GM21576 (cell line): ENCODE measurements at regions not wholly inside any gene's neighbourhood (a gene's known extent, or its start where the extent isn't known, plus 50 kb on each side); places are given as distances from the start of the nearest gene placed in this dataset.
A peak's percentile ranks its signal among the peaks of the same experiment; 100 is the strongest.

Experiments
- ATAC-seq: cut with Tn5 transposase; IDR thresholded peaks from one replicate; pipeline ENCODE4 v1.9.1; 2021; ENCODE audit warnings: mild to moderate bottlenecking, moderate library complexity; ENCODE audit not compliant: unreplicated experiment

- ATAC-seq: no peak
Observed at GRCh38 chr6:109315341-109316110, 66.7 kb downstream of the CD164 start.

DNA sequence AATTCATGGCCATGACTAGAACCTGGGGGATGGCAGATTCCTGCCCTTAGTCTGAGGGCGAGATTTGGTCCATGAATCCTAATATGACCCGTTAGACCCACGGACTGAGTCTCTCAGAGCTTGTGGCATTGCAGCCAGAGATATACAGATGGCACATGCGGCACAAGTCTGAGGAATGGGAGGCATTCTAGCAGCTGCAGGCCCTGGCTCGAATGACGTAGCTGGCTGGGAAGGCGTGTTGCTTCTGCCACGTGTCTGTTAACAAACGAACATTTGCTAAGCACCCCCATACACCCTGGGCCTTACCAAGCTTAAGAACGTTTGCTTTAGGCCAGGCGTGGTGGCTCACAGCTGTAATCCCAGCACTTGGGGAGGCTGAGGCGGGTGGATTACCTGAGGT lies 68.0 kb downstream of the CD164 start:
- no peak for ATAC-seq

DNA sequence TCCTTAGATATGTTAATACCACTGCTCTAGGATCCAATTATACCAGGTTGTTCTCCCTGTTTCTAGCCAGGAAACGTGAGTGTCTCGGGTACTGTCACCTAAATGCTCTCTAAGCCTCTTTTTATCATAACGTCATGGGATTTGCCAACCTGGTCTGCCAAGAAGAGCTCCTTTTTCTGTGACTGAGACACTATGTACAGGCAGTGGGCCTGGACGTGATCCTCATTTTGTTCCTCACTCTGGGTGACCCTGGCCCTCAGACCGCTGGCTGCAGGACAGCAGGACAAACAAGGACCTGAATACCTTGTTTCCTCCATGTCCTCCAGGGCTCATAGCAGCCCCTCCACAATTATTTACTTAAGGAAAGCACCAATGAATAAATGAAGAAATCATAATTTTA lies 69.1 kb downstream of the CD164 start:
- ATAC-seq: no peak

DNA sequence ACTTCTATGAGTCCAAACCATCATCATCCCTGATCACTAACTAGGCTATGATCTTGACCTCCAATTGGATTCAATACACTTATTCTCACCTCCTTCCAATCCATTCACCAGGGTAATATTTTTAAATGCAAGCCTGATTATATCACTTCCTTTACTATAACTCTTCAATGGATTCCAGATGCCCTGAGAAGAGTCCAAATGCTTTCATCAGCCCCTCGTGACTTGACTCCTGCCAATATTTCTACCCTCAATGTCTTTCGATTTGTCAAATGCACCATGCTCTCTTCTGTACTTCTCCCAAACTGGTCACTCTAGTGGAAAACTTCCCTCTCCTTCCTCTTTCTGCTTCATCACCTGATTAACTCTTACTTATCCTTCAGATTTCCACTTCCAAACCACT lies 70.8 kb downstream of the CD164 start:
- ATAC-seq: no peak

GRCh38 chr6:109309917-109310316 lies 72.3 kb downstream of the CD164 start:
- ATAC-seq: no peak

GRCh38 chr6:109308018-109308492 lies 74.2 kb downstream of the CD164 start:
- no peak for ATAC-seq

- no peak for ATAC-seq
Observed at GRCh38 chr6:109306733-109307132, 75.5 kb downstream of the CD164 start.

GRCh38 chr6:109305028-109305427 lies 77.2 kb downstream of the CD164 start:
- no peak for ATAC-seq

DNA sequence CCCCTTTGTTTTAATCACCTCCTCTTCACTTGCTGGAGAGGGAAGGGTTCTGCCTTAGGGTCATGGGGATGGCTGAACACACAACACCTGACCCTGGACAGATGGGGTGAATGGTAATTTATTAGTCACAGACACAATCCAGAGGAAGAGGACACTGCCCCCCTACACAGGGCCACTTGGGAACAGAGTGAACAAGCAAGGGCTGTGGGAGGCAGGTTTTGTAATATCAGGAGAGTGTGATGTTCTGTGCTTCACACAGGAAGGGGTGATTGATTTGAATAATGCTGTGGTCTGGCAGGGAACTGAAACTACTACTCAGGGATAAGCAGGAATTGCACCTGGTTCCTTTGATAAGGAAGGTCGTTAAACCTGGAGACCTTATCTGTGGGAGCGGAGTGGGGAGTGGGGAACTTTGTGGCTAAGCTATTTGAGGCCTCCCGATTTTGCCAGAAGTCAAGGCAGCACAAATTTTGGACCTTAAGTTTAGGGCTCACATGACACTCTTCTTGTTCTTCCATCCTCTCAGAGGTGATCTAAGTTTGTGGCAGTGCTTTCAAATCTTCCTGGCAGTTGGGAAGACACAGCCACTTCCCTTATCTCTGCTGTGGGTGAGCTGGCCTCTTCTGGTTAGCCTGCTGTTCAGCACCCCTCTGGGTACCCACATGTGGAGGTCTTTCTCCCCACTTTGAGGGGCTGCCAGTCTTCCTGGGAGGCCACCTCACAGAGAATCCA lies 77.8 kb downstream of the CD164 start:
- peak; percentile 52 for ATAC-seq

DNA sequence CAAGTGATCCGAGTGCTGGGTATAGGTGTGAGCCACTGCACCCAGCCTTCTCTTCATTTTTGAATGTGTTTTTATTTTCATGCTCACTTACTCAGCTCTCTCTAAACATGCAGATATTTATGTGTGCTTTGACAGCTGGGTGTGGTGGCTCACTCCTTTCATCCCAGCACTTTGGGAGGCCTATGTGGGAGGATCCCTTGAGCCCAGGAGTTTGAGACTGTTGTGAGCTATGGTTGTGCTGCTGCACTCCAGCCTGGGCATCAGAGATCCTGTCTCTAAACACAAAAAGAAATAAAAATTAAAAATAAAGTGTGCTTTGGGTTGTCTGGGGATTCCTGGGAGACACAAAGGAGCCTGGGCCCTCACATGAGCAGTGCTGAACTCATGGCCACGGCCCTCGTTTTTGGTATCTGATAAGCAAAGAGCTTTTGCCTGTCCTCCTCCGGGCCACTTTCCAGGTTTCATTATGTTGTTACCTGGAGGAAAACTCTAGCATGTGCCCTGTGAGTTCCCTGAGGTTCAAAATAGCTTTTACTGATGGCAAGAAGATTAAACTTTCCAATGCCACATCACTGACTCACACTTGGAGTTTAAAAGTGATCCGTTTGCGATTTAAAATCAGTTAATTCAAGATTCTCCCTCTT lies 78.5 kb downstream of the CD164 start:
- no peak for ATAC-seq

DNA sequence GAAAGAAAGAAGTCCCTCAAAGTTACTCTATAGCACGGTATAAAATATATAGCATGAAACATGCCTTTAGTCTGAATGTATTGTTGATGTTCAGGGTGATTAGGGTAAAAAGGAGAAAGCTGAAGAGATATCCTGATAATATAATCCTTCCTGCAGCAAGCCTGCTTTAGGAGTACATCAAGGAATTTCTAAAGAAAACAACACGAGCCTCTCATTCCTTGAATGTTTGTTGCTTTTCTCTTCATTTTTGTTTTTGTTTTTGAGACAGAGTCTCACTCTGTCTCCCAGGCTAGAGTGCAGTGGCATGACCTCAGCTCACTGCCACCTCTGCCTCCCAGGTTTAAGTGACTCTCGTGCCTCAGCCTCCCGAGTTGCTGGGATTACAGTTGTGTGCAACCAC lies 79.1 kb downstream of the CD164 start:
- no peak for ATAC-seq

- ATAC-seq: no peak
Observed at GRCh38 chr6:109302176-109302575, 80.1 kb downstream of the CD164 start.

GRCh38 chr6:109301418-109301817 lies 80.8 kb downstream of the CD164 start:
- ATAC-seq: no peak

- ATAC-seq: no peak
Observed at GRCh38 chr6:109300874-109301273, 81.4 kb downstream of the CD164 start.

GRCh38 chr6:109299776-109300564 lies 82.3 kb downstream of the CD164 start:
- ATAC-seq: no peak

- ATAC-seq: no peak
Observed at GRCh38 chr6:109299265-109299607, 83.0 kb downstream of the CD164 start.

DNA sequence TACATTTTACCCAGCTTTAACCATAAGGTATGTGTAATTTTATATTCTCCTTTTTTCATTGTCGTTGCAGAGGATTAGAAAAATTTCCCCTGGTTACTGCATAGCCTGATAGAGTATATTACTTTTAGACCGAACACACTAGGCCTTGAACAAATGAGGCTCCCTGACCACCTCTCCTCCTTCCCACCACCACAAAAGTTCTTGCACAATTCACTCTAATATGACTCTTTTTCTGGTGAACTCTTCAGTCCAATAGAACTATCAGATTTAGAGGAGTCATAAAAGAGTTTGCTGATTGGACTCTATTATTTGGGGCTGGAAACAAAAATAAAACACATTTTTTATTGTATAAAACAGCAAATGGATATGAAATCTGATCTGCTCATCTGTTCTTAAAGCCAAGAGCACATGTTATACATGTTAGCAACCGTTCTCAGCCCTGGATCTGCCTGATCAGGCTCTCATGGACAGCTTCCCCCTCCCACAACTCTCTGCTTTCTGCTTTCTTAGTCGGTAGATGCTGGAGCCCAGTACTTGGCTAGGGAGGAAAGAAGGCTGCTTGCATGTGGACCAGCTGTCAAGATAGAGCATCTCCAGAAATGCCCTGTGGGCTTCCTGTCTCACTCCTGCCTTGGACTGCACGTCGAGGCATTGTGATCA lies 83.5 kb downstream of the CD164 start:
- ATAC-seq: no peak

GRCh38 chr6:109297406-109298110 lies 84.7 kb downstream of the CD164 start:
- ATAC-seq: no peak

DNA sequence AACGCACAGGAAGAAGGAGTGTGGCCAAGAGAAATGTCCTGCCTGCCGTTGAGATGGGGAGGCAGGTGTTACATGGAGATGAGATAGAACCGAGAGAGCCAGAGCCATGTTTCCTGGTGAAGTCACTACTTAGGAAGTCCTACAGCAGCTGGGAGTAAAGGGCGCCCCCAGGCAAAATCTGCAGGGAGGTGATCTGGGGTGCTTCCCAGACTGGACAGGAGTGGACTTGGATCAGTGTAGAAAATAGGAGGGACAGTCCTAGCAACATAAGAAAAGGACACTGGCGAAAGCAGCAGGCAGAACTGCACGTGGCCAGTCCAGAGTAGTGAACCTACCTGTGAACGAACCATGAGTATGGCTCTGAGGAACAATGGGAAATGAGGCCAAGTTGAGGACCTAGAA lies 85.3 kb downstream of the CD164 start:
- no peak for ATAC-seq

DNA sequence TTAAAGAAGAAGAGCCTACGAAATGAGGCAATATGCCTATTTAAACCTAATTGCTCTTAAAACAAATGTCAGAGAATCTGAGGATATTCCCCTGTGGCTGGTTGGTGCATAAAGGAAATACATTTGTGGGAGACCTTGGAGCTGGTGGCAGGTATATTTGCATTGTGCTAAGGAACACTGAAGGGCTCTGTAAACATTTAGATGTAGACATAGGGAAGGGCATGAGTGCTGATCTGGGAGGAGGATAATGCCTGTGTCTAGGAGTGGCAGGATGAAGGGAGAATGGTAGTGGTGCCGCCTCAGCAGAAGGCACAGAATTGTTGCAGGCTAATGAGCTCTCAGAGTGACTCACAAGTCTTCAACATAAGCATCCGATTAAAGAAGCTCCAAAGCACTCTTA lies 85.8 kb downstream of the CD164 start:
- ATAC-seq: no peak
